ENCODE measurements at regions not wholly inside any gene's neighbourhood (a gene's known extent, or its start where the extent isn't known, plus 50 kb on each side); places are given as distances from the start of the nearest gene placed in this dataset.

DNA sequence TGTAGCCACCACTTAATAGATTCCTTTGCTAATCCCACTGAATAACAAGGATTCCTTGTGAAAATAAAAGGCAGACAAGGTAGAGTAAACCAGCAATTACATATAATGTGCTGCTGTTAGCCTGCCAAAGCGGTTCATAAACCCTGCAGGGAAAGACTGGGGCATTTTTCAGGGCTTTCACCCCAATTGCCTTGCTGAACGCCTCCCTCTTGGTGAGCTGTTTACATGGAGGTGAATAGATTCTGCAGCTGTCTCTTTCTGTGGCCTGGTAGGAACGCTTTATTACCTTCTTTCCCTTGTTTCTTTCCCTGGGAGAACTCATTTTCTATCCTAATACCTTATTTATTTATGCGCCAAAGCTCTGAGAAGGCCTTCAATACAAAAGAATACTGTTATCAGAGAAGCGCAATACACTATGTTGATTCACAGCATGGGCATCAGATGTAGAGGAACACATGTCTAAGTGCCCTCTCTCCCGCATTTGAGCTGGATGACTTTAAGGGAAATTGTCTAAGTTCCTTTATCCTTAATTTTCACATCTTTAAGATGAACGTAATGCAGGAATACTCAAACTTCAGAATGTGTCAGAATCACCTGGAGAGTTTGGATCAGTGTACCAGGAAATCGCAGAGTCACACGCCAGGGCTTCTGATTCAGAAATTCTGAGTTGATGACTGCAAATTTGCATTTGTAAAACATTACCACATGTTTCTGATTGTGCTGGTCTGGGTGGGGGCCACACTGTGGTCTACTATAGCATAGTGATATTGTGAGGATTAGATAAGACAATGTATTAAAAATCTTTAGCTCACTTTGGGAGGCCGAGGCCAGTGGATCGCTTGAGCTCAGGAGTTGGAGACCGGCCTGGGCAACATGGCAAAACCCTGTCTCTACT, 1203.8 kb downstream of the SORCS3 start:
- TF ChIP-seq, protein P1, sequence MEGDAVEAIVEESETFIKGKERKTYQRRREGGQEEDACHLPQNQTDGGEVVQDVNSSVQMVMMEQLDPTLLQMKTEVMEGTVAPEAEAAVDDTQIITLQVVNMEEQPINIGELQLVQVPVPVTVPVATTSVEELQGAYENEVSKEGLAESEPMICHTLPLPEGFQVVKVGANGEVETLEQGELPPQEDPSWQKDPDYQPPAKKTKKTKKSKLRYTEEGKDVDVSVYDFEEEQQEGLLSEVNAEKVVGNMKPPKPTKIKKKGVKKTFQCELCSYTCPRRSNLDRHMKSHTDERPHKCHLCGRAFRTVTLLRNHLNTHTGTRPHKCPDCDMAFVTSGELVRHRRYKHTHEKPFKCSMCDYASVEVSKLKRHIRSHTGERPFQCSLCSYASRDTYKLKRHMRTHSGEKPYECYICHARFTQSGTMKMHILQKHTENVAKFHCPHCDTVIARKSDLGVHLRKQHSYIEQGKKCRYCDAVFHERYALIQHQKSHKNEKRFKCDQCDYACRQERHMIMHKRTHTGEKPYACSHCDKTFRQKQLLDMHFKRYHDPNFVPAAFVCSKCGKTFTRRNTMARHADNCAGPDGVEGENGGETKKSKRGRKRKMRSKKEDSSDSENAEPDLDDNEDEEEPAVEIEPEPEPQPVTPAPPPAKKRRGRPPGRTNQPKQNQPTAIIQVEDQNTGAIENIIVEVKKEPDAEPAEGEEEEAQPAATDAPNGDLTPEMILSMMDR (conservative IDR thresholded peaks at IDR 0.05; ENCODE audit: low read depth, low read length) = no peak
- DNase-seq (ENCODE audit: low read depth) = peak; percentile 34
- H3K4me3 ChIP-seq (ENCODE audit: low read length) = no peak overlapping the region

DNA sequence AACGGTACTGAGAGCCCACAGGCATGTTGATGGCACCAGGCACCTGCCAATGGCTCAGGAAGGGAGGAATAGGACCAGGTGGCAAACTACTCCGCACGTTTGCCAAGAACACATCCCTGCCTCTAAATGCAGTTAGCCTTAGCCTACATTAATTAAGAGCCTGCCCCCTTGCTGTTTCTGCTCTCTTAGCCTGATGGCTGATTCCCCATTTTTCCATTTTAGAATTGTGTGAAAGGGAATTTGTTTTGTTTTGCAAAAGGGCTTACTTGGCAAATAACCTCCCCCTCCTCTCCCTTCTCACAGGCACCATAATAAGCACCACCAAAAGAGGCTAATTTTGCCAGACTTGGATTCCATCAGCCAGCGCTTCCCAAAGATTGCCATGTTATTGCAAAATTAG, 1203.2 kb downstream of the SORCS3 start:
- DNase-seq (ENCODE audit: low read depth) = no peak
- TF ChIP-seq, protein P1 (conservative IDR thresholded peaks at IDR 0.05; ENCODE audit: low read depth, low read length) = no peak
- H3K4me3 ChIP-seq (ENCODE audit: low read length) = no peak overlapping the region

DNA sequence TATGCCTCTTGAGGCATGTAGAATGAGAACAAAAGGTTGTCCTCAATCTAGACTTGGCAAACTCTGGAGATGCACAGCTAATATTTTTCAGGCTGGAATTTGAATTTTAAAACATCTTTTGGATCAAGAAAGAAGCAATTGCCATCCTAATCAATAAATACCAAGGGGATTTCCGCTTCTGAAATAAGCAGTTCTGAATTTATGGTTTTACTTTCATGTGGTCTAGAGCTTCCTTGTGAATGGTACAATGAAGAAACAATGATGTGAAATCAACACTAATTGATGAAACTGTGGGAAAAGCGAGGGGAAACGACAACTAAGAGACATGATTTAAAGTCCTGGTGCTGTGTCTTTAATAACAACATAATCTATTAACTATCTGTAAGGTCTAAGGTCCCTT, 1202.7 kb downstream of the SORCS3 start:
- DNase-seq (ENCODE audit: low read depth) = no peak
- H3K4me3 ChIP-seq (ENCODE audit: low read length) = no peak overlapping the region
- TF ChIP-seq, protein P1 (conservative IDR thresholded peaks at IDR 0.05; ENCODE audit: low read depth, low read length) = no peak

DNA sequence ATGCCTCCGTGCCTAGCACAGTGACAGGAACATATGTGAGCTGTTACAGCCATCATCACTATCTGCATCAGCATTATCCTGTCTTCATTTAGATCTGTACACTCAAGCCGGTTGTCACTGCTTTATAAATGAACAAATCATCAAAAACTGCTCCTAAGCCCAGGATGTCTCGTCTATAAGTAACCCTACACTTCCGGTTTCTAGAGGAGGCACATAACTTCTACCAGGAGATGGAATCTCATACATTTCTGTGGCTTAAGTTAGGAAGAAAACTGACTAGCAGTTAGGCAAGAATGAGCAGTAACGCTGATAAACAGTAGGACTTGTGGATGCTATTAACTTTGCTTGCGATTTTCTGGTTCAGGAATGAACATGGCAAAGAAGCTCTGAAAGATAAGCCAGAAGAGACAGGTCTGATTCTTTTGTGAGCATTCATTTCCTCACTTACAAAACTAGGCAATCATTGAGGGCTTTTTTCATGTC, 1199.2 kb downstream of the SORCS3 start:
- TF ChIP-seq, protein P1 (conservative IDR thresholded peaks at IDR 0.05; ENCODE audit: low read depth, low read length) = no peak
- no peak for DNase-seq (ENCODE audit: low read depth)
- no peak overlapping the region for H3K4me3 ChIP-seq (ENCODE audit: low read length)

DNA sequence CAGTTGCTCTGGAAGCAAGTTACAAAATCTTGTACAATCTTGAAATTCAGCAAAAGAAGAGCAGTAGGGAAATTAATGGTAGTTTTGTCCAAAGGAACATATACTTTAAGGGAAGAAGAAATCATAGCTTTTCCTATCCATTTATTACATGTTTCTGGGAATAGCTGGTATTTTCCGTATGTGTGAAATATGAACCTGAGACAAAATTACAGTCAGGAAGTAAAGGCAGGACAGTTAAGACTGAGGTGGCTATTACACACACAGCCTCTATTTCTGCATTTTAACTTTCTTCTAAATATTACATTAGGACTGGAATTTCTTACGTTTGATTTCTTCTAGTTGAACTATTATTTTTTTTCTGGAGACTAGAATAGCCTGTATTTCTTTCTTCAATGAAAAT, 1197.3 kb downstream of the SORCS3 start:
- no peak for DNase-seq (ENCODE audit: low read depth)
- TF ChIP-seq, protein P1 (conservative IDR thresholded peaks at IDR 0.05; ENCODE audit: low read depth, low read length) = no peak
- no peak overlapping the region for H3K4me3 ChIP-seq (ENCODE audit: low read length)

DNA sequence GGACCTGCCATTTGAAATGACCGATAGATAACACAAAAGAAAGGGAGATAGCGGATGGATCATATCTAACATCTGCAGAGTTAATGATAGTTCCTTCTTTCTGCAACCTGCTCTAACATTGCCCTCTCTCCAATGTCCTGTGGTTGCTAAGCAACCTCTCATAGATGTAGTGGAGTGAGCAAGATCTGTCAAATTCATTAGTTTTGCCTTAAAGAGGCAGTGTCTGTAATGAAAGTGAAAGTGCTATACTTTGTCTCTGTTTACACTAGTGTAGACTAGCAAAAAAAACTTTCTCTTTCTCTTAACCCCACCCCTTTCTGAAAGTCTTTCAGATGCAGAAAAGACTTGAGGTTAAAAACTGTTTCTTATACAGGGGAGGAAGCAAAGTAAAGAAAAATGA, 1196.9 kb downstream of the SORCS3 start:
- H3K4me3 ChIP-seq (ENCODE audit: low read length) = peak overlapping the region; percentile 5
- TF ChIP-seq, protein P1 (conservative IDR thresholded peaks at IDR 0.05; ENCODE audit: low read depth, low read length) = no peak
- no peak for DNase-seq (ENCODE audit: low read depth)

Measured in retinal pigment epithelial cell (primary cell).